K562 (cell line): ENCODE measurements at regions not wholly inside any gene's neighbourhood (a gene's known extent, or its start where the extent isn't known, plus 50 kb on each side); places are given as distances from the start of the nearest gene placed in this dataset.
A peak's percentile ranks its signal among the peaks of the same experiment; 100 is the strongest.

Experiments
- C11orf30 ChIP-seq: fragments of 450-650 bp; IDR thresholded peaks from 2 replicates; pipeline ENCODE4 v1.6.1; 2016; ENCODE audit warnings: low read depth, mild to moderate bottlenecking
- CSDE1 ChIP-seq, 2 experiments: fragments of 450-650 bp; IDR thresholded peaks; 2 replicates each; pipeline ENCODE4 v1.6.1; 2016; ENCODE audit warnings: mild to moderate bottlenecking in 1 of 2
- ETV6 ChIP-seq, 3 experiments: fragments of 150-350 bp in 1 of 3; sonication (generic) in 1 of 3; formaldehyde crosslinking in 1 of 3; IDR thresholded peaks; 2 replicates each; pipeline versions ENCODE4 v1.6.1 to v1.8.0; 2014 to 2022; ENCODE audit warnings: borderline replicate concordance in 2 of 3, low read depth in 2 of 3, antibody characterized with exemption in 1 of 3, low read length in 1 of 3, mild to moderate bottlenecking in 1 of 3, missing genetic modification reagents in 1 of 3
- NRF1 ChIP-seq, 2 experiments: fragments of 450-650 bp; IDR thresholded peaks in 1 of 2; conservative IDR thresholded peaks in 1 of 2; 2 replicates each; pipeline ENCODE4 v1.6.1; 2014; ENCODE audit warnings: mild to moderate bottlenecking in 2 of 2
- RBM34 ChIP-seq: fragments of 200-400 bp; formaldehyde crosslinking; IDR thresholded peaks from 2 replicates; pipeline ENCODE4 v1.6.1; 2018; ENCODE audit warnings: low read length, borderline replicate concordance; ENCODE audit not compliant: insufficient read depth
- YBX1 ChIP-seq: fragments of 450-650 bp; IDR thresholded peaks from 2 replicates; pipeline ENCODE4 v1.7.1; 2016; ENCODE audit warnings: mild to moderate bottlenecking
- ZC3H8 ChIP-seq: fragments of 450-650 bp; IDR thresholded peaks from 2 replicates; pipeline ENCODE4 v1.6.1; 2017
- ZNF224 ChIP-seq: sonication (generic); formaldehyde crosslinking; IDR thresholded peaks from 2 replicates; pipeline ENCODE4 v1.8.0; 2022; ENCODE audit warnings: mild to moderate bottlenecking, missing genetic modification reagents
- ZNF232 ChIP-seq: sonication (generic); formaldehyde crosslinking; IDR thresholded peaks from 2 replicates; pipeline ENCODE4 v1.8.0; 2022; ENCODE audit warnings: mild to moderate bottlenecking, missing genetic modification reagents
- ZNF76 ChIP-seq: fragments of 250-450 bp; sonication (Bioruptor Pico); IDR thresholded peaks from 2 replicates; pipeline ENCODE4 v1.4.0; 2020; ENCODE audit warnings: mild to moderate bottlenecking, moderate library complexity, borderline replicate concordance
- ZNF764 ChIP-seq: fragments of 250-450 bp; sonication (Bioruptor Pico); IDR thresholded peaks from 2 replicates; pipeline ENCODE4 v1.4.0; 2020; ENCODE audit warnings: low read depth, mild to moderate bottlenecking, moderate library complexity
- TF ChIP-seq, protein P1 (sequence below): fragments of 450-650 bp; IDR thresholded peaks from 2 replicates; pipeline ENCODE4 v1.6.1; 2016
- TF ChIP-seq, protein P2 (sequence below): sonication (generic); formaldehyde crosslinking; IDR thresholded peaks from 2 replicates; pipeline ENCODE4 v1.8.0; 2023; ENCODE audit warnings: missing genetic modification reagents, mild to moderate bottlenecking, borderline replicate concordance
- TF ChIP-seq, protein P3 (sequence below): IDR thresholded peaks from 3 replicates; pipeline ENCODE4 v1.6.1; 2011; ENCODE audit warnings: borderline replicate concordance, mild to moderate bottlenecking, moderate library complexity; ENCODE audit not compliant: insufficient read length; ENCODE audit errors: extremely low read depth
- TF ChIP-seq, protein P4 (sequence below): fragments of 450-650 bp; IDR thresholded peaks from 2 replicates; pipeline ENCODE4 v1.6.1; 2016; ENCODE audit warnings: antibody characterized with exemption

DNA sequence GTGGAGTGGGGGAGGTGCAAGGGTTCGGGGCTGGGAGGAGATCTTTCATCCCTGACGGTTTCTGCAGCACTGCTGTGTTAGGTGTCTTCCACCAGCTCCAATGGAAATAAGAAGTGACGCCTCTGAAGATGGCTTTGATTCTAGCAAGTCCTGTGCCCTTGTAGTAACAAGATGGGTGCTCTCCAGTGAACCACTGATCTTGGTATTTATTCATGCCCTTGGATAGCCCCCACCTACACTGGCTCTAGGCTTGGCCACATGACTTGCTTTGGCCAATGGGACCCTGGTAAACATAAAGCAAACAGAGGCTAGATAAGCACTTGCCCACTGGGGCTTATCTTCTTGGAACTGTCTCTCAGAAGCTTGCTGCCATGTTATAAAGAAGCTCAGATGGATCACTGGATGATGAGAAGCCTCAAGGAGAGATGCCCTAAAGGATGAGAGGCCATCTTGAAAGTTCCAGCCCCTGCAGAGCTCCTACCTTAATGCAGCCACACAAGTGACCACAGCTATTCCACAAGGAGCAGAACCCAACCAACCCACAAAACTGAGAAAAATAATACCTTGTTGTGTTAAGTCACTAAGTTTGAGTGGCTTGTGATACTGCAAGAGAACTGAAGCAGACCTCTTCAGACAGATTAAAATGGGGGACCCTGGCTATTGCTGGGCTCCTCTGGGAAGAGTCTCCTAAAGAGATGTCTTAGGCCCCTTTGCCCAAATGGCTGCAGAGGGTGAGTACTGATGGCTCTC, 137.9 kb downstream of the PDCD6IP start (continued):
- TF ChIP-seq, protein P1, sequence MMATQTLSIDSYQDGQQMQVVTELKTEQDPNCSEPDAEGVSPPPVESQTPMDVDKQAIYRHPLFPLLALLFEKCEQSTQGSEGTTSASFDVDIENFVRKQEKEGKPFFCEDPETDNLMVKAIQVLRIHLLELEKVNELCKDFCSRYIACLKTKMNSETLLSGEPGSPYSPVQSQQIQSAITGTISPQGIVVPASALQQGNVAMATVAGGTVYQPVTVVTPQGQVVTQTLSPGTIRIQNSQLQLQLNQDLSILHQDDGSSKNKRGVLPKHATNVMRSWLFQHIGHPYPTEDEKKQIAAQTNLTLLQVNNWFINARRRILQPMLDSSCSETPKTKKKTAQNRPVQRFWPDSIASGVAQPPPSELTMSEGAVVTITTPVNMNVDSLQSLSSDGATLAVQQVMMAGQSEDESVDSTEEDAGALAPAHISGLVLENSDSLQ, result peak; percentile 87
- TF ChIP-seq NRF1 (conservative IDR thresholded peaks at IDR 0.05 in 1 of 2, IDR thresholded peaks at IDR 0.05 in 1 of 2) (0 out of 4 replicates have a peak, but pooled peaks of 1 of the 2 experiments have one; percentile 17), C11orf30 (no peak), ZC3H8 (no peak), ZNF232 (CRISPR knock-in tag) (no peak), RBM34 (no peak), ZNF764 (CRISPR knock-in tag) (no peak), ZNF224 (no peak), ZNF76 (CRISPR knock-in tag) (no peak), CSDE1 (IDR thresholded peaks at IDR 0.05) (no peak), ETV6 (IDR thresholded peaks at IDR 0.05; ENCODE audit: borderline replicate concordance in 1 of 2, low read depth in 2 of 2, low read length in 1 of 2) (no peak), ETV6 (CRISPR knock-in tag; IDR thresholded peaks at IDR 0.05; ENCODE audit: borderline replicate concordance) (no peak), YBX1 (no peak)
- TF ChIP-seq, protein P2, sequence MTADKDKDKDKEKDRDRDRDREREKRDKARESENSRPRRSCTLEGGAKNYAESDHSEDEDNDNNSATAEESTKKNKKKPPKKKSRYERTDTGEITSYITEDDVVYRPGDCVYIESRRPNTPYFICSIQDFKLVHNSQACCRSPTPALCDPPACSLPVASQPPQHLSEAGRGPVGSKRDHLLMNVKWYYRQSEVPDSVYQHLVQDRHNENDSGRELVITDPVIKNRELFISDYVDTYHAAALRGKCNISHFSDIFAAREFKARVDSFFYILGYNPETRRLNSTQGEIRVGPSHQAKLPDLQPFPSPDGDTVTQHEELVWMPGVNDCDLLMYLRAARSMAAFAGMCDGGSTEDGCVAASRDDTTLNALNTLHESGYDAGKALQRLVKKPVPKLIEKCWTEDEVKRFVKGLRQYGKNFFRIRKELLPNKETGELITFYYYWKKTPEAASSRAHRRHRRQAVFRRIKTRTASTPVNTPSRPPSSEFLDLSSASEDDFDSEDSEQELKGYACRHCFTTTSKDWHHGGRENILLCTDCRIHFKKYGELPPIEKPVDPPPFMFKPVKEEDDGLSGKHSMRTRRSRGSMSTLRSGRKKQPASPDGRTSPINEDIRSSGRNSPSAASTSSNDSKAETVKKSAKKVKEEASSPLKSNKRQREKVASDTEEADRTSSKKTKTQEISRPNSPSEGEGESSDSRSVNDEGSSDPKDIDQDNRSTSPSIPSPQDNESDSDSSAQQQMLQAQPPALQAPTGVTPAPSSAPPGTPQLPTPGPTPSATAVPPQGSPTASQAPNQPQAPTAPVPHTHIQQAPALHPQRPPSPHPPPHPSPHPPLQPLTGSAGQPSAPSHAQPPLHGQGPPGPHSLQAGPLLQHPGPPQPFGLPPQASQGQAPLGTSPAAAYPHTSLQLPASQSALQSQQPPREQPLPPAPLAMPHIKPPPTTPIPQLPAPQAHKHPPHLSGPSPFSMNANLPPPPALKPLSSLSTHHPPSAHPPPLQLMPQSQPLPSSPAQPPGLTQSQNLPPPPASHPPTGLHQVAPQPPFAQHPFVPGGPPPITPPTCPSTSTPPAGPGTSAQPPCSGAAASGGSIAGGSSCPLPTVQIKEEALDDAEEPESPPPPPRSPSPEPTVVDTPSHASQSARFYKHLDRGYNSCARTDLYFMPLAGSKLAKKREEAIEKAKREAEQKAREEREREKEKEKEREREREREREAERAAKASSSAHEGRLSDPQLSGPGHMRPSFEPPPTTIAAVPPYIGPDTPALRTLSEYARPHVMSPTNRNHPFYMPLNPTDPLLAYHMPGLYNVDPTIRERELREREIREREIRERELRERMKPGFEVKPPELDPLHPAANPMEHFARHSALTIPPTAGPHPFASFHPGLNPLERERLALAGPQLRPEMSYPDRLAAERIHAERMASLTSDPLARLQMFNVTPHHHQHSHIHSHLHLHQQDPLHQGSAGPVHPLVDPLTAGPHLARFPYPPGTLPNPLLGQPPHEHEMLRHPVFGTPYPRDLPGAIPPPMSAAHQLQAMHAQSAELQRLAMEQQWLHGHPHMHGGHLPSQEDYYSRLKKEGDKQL, result no peak
- TF ChIP-seq, protein P3, sequence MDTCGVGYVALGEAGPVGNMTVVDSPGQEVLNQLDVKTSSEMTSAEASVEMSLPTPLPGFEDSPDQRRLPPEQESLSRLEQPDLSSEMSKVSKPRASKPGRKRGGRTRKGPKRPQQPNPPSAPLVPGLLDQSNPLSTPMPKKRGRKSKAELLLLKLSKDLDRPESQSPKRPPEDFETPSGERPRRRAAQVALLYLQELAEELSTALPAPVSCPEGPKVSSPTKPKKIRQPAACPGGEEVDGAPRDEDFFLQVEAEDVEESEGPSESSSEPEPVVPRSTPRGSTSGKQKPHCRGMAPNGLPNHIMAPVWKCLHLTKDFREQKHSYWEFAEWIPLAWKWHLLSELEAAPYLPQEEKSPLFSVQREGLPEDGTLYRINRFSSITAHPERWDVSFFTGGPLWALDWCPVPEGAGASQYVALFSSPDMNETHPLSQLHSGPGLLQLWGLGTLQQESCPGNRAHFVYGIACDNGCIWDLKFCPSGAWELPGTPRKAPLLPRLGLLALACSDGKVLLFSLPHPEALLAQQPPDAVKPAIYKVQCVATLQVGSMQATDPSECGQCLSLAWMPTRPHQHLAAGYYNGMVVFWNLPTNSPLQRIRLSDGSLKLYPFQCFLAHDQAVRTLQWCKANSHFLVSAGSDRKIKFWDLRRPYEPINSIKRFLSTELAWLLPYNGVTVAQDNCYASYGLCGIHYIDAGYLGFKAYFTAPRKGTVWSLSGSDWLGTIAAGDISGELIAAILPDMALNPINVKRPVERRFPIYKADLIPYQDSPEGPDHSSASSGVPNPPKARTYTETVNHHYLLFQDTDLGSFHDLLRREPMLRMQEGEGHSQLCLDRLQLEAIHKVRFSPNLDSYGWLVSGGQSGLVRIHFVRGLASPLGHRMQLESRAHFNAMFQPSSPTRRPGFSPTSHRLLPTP, result no peak
- TF ChIP-seq, protein P4, sequence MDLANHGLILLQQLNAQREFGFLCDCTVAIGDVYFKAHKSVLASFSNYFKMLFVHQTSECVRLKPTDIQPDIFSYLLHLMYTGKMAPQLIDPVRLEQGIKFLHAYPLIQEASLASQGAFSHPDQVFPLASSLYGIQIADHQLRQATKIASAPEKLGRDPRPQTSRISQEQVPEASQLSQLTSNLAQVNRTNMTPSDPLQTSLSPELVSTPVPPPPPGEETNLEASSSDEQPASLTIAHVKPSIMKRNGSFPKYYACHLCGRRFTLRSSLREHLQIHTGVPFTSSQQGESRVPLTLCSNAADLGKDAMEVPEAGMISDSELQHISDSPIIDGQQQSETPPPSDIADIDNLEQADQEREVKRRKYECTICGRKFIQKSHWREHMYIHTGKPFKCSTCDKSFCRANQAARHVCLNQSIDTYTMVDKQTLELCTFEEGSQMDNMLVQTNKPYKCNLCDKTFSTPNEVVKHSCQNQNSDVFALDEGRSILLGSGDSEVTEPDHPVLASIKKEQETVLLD, result no peak
